GM21360 (cell line): ENCODE measurements at regions not wholly inside any gene's neighbourhood (a gene's known extent, or its start where the extent isn't known, plus 50 kb on each side); places are given as distances from the start of the nearest gene placed in this dataset.
"Not testable (repeated sequence)": the region's sequence is repeated elsewhere in the genome, so short reads cannot be mapped to it uniquely, and the experiment has no call there.

Experiments used
- ATAC-seq: cut with Tn5 transposase; IDR thresholded peaks from one replicate; pipeline ENCODE4 v1.9.1; 2021; ENCODE audit warnings: mild to moderate bottlenecking, moderate library complexity; ENCODE audit not compliant: unreplicated experiment

GRCh38 chr10:125252937-125253336 lies 92.6 kb upstream of the CTBP2 start:
- ATAC-seq: no peak

- ATAC-seq: not testable (repeated sequence)
These were observed 90.5 kb upstream of the CTBP2 start for GRCh38 chr10:125250834-125251233.

GRCh38 chr10:125249948-125250347 lies 89.6 kb upstream of the CTBP2 start:
- no peak for ATAC-seq

GRCh38 chr10:125248489-125248888 lies 88.1 kb upstream of the CTBP2 start:
- ATAC-seq: no peak

- ATAC-seq: no peak
These were observed 87.2 kb upstream of the CTBP2 start for GRCh38 chr10:125247576-125247975.

GRCh38 chr10:125243532-125244253 lies 83.3 kb upstream of the CTBP2 start:
- no peak for ATAC-seq

GRCh38 chr10:125238682-125239081 lies 78.3 kb upstream of the CTBP2 start:
- no peak for ATAC-seq

GRCh38 chr10:125236091-125236490 lies 75.7 kb upstream of the CTBP2 start:
- no peak for ATAC-seq

GRCh38 chr10:125235093-125236069 lies 75.0 kb upstream of the CTBP2 start:
- ATAC-seq: no peak

GRCh38 chr10:125234576-125234975 lies 74.2 kb upstream of the CTBP2 start:
- ATAC-seq: not testable (repeated sequence)

- no peak for ATAC-seq
These were observed 73.4 kb upstream of the CTBP2 start for GRCh38 chr10:125233726-125234125.

GRCh38 chr10:125232841-125233240 lies 72.5 kb upstream of the CTBP2 start:
- no peak for ATAC-seq

GRCh38 chr10:125231813-125232475 lies 71.6 kb upstream of the CTBP2 start:
- ATAC-seq: no peak

- ATAC-seq: no peak
These were observed 70.9 kb upstream of the CTBP2 start for GRCh38 chr10:125231116-125231812.

- no peak for ATAC-seq
These were observed 69.9 kb upstream of the CTBP2 start for GRCh38 chr10:125230251-125230650.

GRCh38 chr10:125228245-125228940 lies 68.0 kb upstream of the CTBP2 start:
- ATAC-seq: not testable (repeated sequence)

GRCh38 chr10:125227546-125227945 lies 67.2 kb upstream of the CTBP2 start:
- ATAC-seq: no peak

GRCh38 chr10:125226823-125227222 lies 66.5 kb upstream of the CTBP2 start:
- ATAC-seq: no peak

- ATAC-seq: no peak
These were observed 65.6 kb upstream of the CTBP2 start for GRCh38 chr10:125226005-125226404.

GRCh38 chr10:125225051-125225450 lies 64.7 kb upstream of the CTBP2 start:
- no peak for ATAC-seq
